ENCODE measurements at regions not wholly inside any gene's neighbourhood (a gene's known extent, or its start where the extent isn't known, plus 50 kb on each side); places are given as distances from the start of the nearest gene placed in this dataset.

GRCh38 chr6:43915208-43915869, 145.3 kb downstream of the VEGFA start:
- DNase-seq = no peak

GRCh38 chr6:43914272-43915147, 144.5 kb downstream of the VEGFA start:
- no peak for DNase-seq

- DNase-seq = no peak
These were observed 143.6 kb downstream of the VEGFA start for GRCh38 chr6:43913375-43914271.

GRCh38 chr6:43912598-43913371, 142.8 kb downstream of the VEGFA start:
- no peak for DNase-seq

GRCh38 chr6:43912116-43912577, 142.1 kb downstream of the VEGFA start:
- DNase-seq = no peak

GRCh38 chr6:43911354-43912115, 141.5 kb downstream of the VEGFA start:
- DNase-seq = no peak

- DNase-seq = no peak
These were observed 140.8 kb downstream of the VEGFA start for GRCh38 chr6:43910638-43911353.

GRCh38 chr6:43910149-43910637, 140.2 kb downstream of the VEGFA start:
- DNase-seq = no peak

GRCh38 chr6:43909474-43910148, 139.6 kb downstream of the VEGFA start:
- no peak for DNase-seq

- no peak for DNase-seq
These were observed 137.9 kb downstream of the VEGFA start for GRCh38 chr6:43907789-43908472.

- DNase-seq = no peak
These were observed 137.3 kb downstream of the VEGFA start for GRCh38 chr6:43907312-43907711.

- no peak for DNase-seq
These were observed 134.5 kb downstream of the VEGFA start for GRCh38 chr6:43904311-43905123.

- no peak for DNase-seq
These were observed 133.8 kb downstream of the VEGFA start for GRCh38 chr6:43903739-43904290.

- no peak for DNase-seq
These were observed 131.8 kb downstream of the VEGFA start for GRCh38 chr6:43901733-43902230.

GRCh38 chr6:43900916-43901732, 131.1 kb downstream of the VEGFA start:
- no peak for DNase-seq

GRCh38 chr6:43900560-43900915, 130.5 kb downstream of the VEGFA start:
- no peak for DNase-seq

GRCh38 chr6:43899830-43900229, 129.8 kb downstream of the VEGFA start:
- no peak for DNase-seq

All from CD4-positive, alpha-beta T cell treated with Interleukin-10 for 1 hour (primary cell).